ENCODE measurements at regions not wholly inside any gene's neighbourhood (a gene's known extent, or its start where the extent isn't known, plus 50 kb on each side); places are given as distances from the start of the nearest gene placed in this dataset.

DNA sequence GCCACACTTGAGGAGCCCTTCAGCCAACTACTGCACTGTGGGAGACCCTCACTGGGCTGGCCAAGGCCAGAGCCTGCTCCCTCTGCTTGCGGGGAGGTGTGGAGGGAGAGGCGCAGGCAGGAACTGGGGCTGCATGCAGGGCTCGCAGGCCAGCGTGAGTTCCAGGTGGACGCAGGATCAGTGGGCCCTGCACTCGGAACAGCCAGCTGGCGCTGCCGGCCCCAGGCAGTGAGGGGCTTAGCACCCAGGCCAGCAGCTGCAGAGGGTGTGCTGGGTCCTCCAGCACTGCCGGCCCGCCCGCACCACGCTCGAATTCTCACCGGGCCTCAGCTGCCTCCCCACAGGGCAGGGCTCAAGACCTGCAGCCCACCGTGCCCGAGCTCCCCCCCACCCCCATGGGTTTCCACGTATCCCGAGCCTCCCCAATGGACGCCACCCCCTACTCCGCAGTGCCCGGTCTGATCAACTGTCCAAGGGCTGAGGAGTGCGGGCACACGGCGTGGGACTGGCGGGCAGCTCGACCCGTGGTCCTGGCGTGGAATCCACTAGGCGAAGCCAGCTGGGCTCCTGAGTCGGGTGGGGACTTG is 1293.8 kb upstream of the PCDH9 start:
- H3K27ac ChIP-seq = no peak overlapping the region
- H3K36me3 ChIP-seq = no peaks in the 10 kb centered on the region
- TF ChIP-seq POLR2A (IDR thresholded peaks at IDR 0.05) = no peak
- TF ChIP-seq, protein P1, sequence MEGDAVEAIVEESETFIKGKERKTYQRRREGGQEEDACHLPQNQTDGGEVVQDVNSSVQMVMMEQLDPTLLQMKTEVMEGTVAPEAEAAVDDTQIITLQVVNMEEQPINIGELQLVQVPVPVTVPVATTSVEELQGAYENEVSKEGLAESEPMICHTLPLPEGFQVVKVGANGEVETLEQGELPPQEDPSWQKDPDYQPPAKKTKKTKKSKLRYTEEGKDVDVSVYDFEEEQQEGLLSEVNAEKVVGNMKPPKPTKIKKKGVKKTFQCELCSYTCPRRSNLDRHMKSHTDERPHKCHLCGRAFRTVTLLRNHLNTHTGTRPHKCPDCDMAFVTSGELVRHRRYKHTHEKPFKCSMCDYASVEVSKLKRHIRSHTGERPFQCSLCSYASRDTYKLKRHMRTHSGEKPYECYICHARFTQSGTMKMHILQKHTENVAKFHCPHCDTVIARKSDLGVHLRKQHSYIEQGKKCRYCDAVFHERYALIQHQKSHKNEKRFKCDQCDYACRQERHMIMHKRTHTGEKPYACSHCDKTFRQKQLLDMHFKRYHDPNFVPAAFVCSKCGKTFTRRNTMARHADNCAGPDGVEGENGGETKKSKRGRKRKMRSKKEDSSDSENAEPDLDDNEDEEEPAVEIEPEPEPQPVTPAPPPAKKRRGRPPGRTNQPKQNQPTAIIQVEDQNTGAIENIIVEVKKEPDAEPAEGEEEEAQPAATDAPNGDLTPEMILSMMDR (IDR thresholded peaks at IDR 0.05 in 8 of 11, conservative IDR thresholded peaks at IDR 0.05 in 3 of 11) = no peak
- TF ChIP-seq POLR2AphosphoS5 (IDR thresholded peaks at IDR 0.05) = no peak
- peaks cover 0 to 53% (median 13%) of the 10 kb centered on the region in 8 donors for H3K9me3 ChIP-seq
- H3K4me3 ChIP-seq = no peak overlapping the region
- H3K4me1 ChIP-seq = no peaks in the 10 kb centered on the region
- intact Hi-C loops (cut with DNase I; ENCODE audit: low total_unique reads) = no loop called here
- 82 to 93% (median 88%) methylated on average over 17 to 30 of the region's 30 CpGs for WGBS, 5 donors
- peak; percentile 70 for DNase-seq
- H3K27me3 ChIP-seq (replicated peaks in 1 of 7) = no peaks in the 10 kb centered on the region

DNA sequence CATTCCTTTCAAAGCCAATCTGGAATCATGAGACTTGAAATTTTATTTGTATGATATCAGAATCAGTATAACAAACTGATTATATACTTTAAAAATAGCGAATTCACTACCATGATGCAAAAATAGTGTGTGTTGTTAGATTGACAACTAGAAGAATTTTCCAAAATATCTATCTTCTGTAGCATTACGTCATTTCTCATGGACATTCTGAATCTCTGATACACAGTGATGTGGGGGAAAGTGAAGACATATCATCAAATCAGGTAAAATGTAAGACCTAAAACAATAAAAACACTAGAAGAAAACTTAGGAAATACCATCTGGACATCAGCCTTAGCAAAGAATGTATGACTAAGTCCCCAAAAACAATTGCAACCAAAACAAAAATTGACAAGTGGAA is 1292.0 kb upstream of the PCDH9 start:
- Histone ChIP-seq H3K9me3 (peaks cover 0 to 37% (median 4%) of the 10 kb centered on the region in 8 donors), H3K4me1 (no peaks in the 10 kb centered on the region), H3K4me3 (no peak overlapping the region), H3K27ac (no peak overlapping the region), H3K27me3 (replicated peaks in 1 of 7) (no peaks in the 10 kb centered on the region), H3K36me3 (no peaks in the 10 kb centered on the region)
- intact Hi-C loops (cut with DNase I; ENCODE audit: low total_unique reads) = no loop called here
- 46 to 80% (median 72%) methylated on average over 2 of the region's 2 CpGs for WGBS, 5 donors
- no peak for DNase-seq
- TF ChIP-seq POLR2A (IDR thresholded peaks at IDR 0.05) (no peak), POLR2AphosphoS5 (IDR thresholded peaks at IDR 0.05) (no peak)
- TF ChIP-seq, protein P1 (IDR thresholded peaks at IDR 0.05 in 8 of 11, conservative IDR thresholded peaks at IDR 0.05 in 3 of 11) = no peak

DNA sequence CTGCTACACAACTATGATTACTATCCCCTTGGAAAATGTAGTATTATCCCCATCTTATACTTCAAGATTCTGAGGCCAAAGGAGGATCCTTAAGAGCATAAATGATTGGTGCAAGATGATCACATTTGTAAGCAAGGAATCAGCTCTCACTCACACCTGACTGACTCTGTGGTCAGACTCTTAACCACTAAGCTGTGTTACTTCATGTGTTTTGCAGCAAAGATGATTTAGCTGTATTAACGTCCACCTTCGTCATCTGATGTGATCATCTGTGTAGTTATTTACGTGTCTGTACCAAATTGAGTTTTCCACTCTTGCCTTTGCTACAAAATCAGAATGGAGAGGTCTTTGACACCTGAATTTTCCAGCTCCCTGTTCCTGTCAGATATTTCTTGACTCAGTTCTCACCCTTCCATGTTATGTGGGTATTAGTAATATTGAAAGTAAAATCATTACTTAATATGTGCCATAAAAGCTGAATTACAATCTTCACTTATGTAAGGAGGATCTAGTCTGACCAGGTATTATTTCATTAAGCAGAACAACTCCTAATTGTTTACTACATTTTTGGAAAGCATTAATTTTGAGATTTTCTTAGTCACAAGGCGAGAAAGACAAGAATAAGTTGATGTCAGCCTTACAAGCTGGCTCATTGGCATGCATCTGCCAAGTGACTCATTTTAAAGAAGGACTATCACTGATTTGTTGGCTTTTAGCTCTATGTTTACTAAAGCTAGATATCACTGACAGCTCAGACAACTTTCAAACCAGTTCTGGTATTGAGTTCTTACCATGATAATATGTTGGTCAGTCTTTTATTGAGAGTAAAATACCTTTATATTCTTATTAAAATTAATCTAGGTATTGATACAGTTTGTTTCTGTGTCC is 1279.8 kb upstream of the PCDH9 start:
- Histone ChIP-seq H3K4me3 (no peak overlapping the region), H3K27me3 (replicated peaks in 1 of 7) (no peaks in the 10 kb centered on the region), H3K36me3 (no peaks in the 10 kb centered on the region), H3K27ac (no peak overlapping the region), H3K9me3 (peaks cover 0 to 11% (median 0%) of the 10 kb centered on the region in 8 donors), H3K4me1 (no peaks in the 10 kb centered on the region)
- DNase-seq = no peak
- intact Hi-C loops (cut with DNase I; ENCODE audit: low total_unique reads) = no loop called here
- 69 to 84% (median 80%) methylated on average over 4 of the region's 4 CpGs for WGBS, 5 donors
- no peak for TF ChIP-seq POLR2A (IDR thresholded peaks at IDR 0.05)
- TF ChIP-seq, protein P1 (IDR thresholded peaks at IDR 0.05 in 8 of 11, conservative IDR thresholded peaks at IDR 0.05 in 3 of 11) = no peak
- TF ChIP-seq POLR2AphosphoS5 (IDR thresholded peaks at IDR 0.05) = no peak

DNA sequence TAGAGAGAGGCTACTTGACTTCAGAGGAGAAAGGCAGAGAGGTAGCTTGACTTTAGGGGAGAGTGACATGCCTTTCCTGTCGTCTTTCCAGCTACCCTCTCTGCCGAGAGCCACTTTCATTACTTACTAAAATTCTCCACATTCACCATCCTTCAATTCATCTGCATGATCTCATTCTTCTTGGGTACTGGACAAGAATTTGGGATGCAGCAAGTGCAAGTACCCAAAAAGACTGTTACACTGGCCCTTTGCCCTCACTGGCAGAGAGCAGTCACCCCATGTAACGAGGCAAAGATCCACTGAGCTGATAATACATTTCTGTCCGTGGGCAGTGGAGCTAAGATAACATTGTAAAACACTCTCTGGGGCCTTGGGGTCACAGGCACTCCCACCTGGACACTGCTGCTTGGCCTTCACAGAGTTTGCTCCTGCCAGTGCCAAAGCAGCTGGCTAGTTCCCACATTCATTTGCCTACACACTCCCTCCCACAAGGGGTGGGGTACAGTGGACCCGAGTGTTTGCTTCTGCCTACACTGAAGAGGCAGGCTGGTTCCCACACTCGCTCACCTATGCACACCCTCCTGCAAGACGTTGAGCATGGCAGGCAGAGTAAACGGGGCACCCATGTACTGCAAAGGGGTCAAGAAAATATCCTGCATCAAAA is 1276.9 kb upstream of the PCDH9 start:
- DNase-seq = no peak
- no peak for TF ChIP-seq POLR2AphosphoS5 (IDR thresholded peaks at IDR 0.05)
- TF ChIP-seq POLR2A (IDR thresholded peaks at IDR 0.05) = no peak
- Histone ChIP-seq H3K27ac (no peak overlapping the region), H3K9me3 (peaks cover 0 to 7% (median 0%) of the 10 kb centered on the region in 8 donors), H3K4me3 (no peak overlapping the region), H3K36me3 (no peaks in the 10 kb centered on the region), H3K4me1 (no peaks in the 10 kb centered on the region), H3K27me3 (replicated peaks in 1 of 7) (no peaks in the 10 kb centered on the region)
- 64 to 77% (median 68%) methylated on average over 8 of the region's 8 CpGs for WGBS, 5 donors
- intact Hi-C loops (cut with DNase I; ENCODE audit: low total_unique reads) = no loop called here

Data from spleen (tissue), 11 donors.